NCI-H446 (cell line): ENCODE measurements at regions not wholly inside any gene's neighbourhood (a gene's known extent, or its start where the extent isn't known, plus 50 kb on each side); places are given as distances from the start of the nearest gene placed in this dataset.

ENCODE experiments used
- DNase-seq, 2 experiments: peaks; one replicate each; lab custom pipeline; 2025; lab: John Stamatoyannopoulos, UW

- no peak for DNase-seq
Observed at GRCh38 chr14:98229656-98230366, 1042.2 kb downstream of the BCL11B start.

DNA sequence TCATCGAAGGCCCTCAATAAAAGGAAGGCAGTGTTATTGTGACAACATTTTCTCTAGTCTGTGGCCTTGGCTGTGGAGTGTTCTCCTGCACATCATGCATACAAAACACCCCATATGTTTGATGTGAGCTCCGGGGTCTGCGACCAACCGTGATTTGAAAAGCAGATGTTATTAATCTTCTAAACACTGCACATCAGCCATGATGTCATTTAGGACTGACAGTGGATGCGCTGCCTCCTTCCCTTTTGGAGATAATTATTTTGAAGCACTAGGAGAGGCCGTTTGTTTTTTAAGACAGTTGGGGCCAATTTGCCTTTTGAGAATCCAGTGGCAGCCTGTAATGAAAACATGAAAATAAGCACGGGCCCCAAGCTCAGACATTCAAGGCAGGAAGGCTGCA, 1041.6 kb downstream of the BCL11B start:
- no peak for DNase-seq

DNA sequence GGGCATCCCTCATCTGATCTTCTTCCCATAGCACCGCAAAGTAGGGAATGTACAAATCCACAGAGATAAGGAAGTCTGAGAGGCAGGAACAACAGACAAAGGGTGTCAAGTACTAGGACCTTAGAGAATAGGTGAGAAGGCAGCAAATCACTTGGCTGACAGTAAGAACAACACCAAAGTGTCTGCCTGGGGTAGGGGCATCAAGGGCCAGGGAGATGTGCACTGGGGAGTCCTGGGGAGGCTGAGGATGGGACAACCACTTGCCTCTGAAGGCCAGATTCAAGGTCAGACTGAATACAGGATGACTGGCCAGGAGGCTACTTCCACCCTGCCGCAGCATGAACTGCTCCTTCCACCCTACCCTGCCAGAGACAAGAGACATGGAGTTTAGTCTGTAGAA, 1040.8 kb downstream of the BCL11B start:
- no peak for DNase-seq

GRCh38 chr14:98233656-98234055, 1038.3 kb downstream of the BCL11B start:
- DNase-seq, result no peak

DNA sequence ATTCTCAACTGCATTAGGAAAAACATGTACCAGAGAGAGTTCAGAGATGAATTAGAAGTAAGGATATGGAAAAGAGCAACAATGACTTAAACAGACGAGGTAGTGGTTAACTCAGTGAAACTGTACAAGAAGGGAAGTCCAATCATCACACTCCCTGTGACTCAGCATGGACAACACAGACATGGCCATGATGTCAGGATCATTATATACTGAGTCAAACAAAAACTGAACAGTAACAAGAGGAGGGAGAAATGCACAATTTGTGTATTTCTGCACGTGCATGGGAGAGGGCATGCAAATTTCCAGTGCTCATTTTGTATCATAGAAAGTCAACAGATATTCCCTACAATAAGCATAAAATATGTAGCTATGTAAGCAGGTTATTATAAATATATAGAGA, 1037.8 kb downstream of the BCL11B start:
- no peak for DNase-seq

GRCh38 chr14:98236314-98236713, 1035.7 kb downstream of the BCL11B start:
- no peak for DNase-seq

GRCh38 chr14:98237939-98238338, 1034.1 kb downstream of the BCL11B start:
- DNase-seq, result no peak

GRCh38 chr14:98240376-98240775, 1031.6 kb downstream of the BCL11B start:
- no peak for DNase-seq

DNA sequence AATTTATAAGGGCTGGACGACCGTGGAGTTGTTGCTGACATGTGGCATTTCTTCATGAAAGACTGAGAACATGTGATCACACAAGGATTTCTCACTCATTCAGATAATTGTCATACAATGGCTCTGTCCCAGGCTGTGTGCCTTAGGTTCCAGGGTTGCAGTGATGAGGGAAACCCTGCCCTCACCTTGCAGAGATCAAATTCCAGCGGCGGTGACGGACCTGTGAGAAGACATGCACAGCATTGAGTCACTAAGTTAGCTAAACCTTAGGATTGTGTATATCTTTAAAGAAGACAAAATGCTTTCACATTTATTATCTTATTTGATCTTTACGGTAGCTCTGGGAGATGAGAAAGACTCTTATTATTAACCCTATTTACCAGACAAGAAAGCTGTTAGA, 1029.1 kb downstream of the BCL11B start:
- no peak for DNase-seq

GRCh38 chr14:98243332-98243731, 1028.7 kb downstream of the BCL11B start:
- no peak for DNase-seq

DNA sequence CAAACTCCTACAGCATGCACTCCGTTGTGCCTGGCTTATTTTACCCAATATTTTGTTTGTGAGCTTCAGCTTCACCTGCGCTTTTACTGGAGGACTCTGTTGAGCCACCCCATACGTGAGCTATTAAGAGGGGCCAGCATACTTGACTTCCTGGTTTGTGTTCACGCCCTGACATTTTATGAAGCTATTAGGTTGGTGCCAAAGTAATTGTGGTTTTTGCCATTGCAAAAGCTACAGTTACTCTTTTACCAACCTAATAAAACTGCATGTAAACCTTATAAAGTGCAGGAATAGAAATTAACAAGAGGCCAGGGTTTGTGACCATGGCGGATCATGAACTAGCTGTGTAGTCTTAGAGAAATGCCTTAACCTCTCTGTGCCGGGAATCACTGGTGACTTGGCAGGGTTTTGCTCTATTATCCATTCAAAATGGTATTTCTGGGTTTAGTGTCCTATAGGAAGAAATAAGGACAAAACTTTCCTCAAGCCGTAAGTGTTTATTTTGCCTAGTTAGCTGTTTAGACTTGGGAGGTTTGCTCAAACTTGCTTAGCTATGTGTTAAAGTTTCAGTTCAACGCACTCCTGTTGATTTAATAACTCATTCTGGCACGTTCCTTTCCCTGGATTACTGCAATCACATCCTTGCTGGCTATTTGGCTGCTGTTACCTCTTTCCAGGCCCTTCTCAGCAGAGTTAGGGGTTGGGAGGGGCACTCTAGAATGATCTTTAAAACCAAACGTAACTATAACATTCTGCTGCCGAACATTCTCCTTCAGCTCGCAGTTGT, 1027.6 kb downstream of the BCL11B start:
- no peak for DNase-seq

DNA sequence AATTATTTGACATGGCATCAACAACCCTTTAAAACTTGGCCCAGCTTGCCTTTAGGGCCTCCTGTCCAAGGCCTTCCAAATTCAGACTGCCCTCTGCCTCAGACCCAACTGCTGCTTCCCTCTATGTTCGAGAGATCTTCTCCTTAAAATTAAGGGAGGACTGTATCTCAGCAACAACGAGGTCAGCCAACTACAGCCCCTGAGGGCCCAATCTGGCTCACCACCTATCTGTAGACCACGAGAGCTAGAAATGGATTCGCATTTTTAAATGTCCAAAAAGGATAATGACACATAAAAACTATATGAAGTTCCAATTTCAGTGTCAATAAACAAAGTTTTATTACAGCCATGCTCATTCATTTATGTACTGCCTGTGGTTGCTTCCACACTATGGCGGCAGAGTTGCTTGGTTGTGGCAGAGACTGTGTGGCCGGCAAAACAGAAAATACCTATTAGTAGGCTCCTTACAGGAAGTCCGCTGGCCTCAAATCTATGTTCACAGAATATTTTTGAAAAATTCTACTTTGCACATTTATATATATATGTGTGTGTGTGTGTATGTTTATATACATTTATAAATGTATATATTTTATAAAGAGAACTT, 1026.9 kb downstream of the BCL11B start:
- DNase-seq, result no peak

DNA sequence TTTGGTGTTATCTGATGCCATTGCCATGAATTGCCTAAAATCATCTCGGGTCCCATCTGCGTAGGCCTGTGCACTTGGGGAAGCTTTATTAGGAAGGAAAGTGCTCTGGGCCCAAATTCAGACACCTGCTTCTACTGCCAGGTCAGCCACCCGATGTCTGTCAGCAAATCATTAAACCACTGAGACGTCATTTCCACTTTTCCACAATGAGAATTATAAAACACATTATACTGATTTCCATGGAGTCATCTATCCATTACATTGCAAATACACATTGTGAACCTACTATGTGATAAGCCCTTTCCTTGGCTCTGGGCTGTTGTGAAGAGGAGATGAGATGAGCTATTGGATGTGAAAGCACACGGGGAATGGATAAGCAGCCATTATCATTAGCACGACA, 1022.9 kb downstream of the BCL11B start:
- DNase-seq, result no peak

DNA sequence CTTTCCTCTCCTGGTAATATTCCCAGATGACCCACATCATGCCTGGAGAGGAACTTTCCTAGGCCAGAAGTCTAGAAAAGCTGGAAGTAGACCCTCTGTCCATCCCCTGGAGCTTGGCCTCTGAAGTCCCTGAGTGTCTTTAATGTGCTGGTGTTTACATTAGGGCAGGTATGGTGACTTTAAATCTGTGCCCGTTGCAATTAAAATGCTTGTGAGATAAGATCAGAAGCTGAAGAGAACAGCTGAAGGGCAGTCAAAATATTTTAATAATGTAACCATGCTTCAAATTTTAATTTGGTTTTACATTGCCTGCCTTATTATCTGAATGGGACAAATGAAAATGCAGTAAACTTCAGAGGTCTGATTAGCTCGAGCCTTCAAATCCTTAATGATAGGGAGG, 1022.5 kb downstream of the BCL11B start:
- no peak for DNase-seq

GRCh38 chr14:98252820-98253219, 1019.2 kb downstream of the BCL11B start:
- no peak for DNase-seq

- no peak for DNase-seq
Observed at GRCh38 chr14:98259881-98260280, 1012.1 kb downstream of the BCL11B start.

DNA sequence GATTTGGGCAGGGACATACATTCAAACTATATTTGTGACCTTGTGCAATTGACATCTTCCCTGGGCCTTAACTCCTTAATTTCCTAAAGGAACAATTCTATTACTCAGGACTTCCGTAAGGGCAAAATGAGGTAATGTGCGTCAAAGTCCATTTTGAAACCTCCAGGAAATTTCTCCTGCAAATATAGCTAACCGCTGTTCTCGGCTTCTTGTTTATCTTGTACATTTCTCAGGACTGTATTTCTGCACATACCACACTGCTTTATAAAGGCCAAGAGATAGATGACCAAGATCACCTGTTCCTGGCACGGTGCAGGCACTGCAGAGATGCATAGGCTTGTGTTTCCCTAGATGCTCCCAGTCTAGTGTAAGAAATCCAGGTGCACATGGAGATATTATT, 1009.4 kb downstream of the BCL11B start:
- no peak for DNase-seq

- DNase-seq, result no peak
Observed at GRCh38 chr14:98269533-98269932, 1002.5 kb downstream of the BCL11B start.

DNA sequence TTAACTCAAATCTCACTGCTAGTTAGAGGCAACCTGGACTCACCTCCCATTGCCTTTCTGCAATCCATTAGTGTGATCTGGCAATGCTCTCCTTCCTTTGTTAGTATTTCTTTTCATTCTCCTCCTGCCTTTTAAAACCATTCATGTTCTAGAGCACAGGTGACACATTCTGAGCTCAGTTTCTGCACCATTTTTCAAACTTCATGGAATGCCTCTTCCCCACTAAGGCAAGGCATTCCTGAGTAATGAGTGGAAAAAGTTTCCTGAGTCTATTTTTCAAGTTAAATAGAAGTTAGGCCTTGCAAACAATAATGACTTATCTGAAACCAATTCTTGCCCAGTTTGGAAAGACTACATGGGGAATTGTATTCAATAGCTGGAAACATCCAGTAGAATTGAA, 1001.8 kb downstream of the BCL11B start:
- no peak for DNase-seq

- no peak for DNase-seq
Observed at GRCh38 chr14:98274596-98274995, 997.4 kb downstream of the BCL11B start.

- no peak for DNase-seq
Observed at GRCh38 chr14:98278800-98279199, 993.2 kb downstream of the BCL11B start.

DNA sequence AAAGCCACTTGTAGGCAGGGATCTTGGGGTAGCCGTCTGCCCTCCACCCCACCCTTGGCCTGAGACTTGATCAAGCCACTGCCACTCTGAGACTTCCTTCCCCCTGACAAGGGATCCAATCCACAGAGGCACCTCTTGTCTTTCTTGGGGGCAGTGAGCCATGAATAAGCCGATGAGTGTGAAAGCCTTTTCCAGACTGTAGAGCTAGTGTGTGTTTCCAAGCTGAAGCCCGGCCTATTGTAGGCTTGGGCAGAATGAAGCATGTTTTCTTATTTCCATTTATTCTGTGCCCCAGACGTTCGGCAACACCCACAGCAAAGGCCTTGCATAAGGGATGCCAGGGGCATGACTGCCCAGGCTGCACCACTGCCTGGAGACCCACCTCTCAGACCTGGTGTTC, 991.6 kb downstream of the BCL11B start:
- no peak for DNase-seq

- DNase-seq, result no peak
Observed at GRCh38 chr14:98288825-98289224, 983.2 kb downstream of the BCL11B start.
